22Rv1 (cell line): ENCODE measurements at regions not wholly inside any gene's neighbourhood (a gene's known extent, or its start where the extent isn't known, plus 50 kb on each side); places are given as distances from the start of the nearest gene placed in this dataset.

Experiments used
- H3K27ac ChIP-seq: fragments of 450-650 bp; 2 replicates; pipeline ENCODE4 v1.5.1; 2017
- CTCF ChIP-seq: fragments of 450-650 bp; IDR thresholded peaks from 2 replicates; pipeline ENCODE4 v1.5.1; 2017; ENCODE audit warnings: mild to moderate bottlenecking
- ZFX ChIP-seq: fragments of 450-650 bp; IDR thresholded peaks from 2 replicates; pipeline ENCODE4 v1.6.1; 2017; ENCODE audit warnings: antibody characterized with exemption, borderline replicate concordance

- H3K27ac ChIP-seq = no peak overlapping the region
- TF ChIP-seq ZFX = no peak
- no peak for TF ChIP-seq CTCF
Observed at GRCh38 chr3:159210336-159210735, 408.5 kb downstream of the MFSD1 start.

- H3K27ac ChIP-seq = no peak overlapping the region
- TF ChIP-seq ZFX (no peak), CTCF (no peak)
Observed at GRCh38 chr3:159216311-159216710, 414.5 kb downstream of the MFSD1 start.

GRCh38 chr3:159219231-159219630, 417.4 kb downstream of the MFSD1 start:
- H3K27ac ChIP-seq = no peak overlapping the region
- no peak for TF ChIP-seq ZFX
- no peak for TF ChIP-seq CTCF

GRCh38 chr3:159221335-159221734, 419.5 kb downstream of the MFSD1 start:
- no peak for TF ChIP-seq CTCF
- no peak for TF ChIP-seq ZFX
- H3K27ac ChIP-seq = no peak overlapping the region

GRCh38 chr3:159229116-159229680, 427.3 kb downstream of the MFSD1 start:
- TF ChIP-seq ZFX (no peak), CTCF (no peak)
- H3K27ac ChIP-seq = no peak overlapping the region

GRCh38 chr3:159232966-159233365, 431.1 kb downstream of the MFSD1 start:
- TF ChIP-seq CTCF = no peak
- no peak for TF ChIP-seq ZFX

GRCh38 chr3:159233734-159234133, 431.9 kb downstream of the MFSD1 start:
- TF ChIP-seq CTCF (no peak), ZFX (no peak)
- H3K27ac ChIP-seq = no peak overlapping the region

More at GRCh38 chr3:159232966-159233365, 431.1 kb downstream of the MFSD1 start:
- no peak overlapping the region for H3K27ac ChIP-seq
